ENCODE measurements at regions not wholly inside any gene's neighbourhood (a gene's known extent, or its start where the extent isn't known, plus 50 kb on each side); places are given as distances from the start of the nearest gene placed in this dataset.

DNA sequence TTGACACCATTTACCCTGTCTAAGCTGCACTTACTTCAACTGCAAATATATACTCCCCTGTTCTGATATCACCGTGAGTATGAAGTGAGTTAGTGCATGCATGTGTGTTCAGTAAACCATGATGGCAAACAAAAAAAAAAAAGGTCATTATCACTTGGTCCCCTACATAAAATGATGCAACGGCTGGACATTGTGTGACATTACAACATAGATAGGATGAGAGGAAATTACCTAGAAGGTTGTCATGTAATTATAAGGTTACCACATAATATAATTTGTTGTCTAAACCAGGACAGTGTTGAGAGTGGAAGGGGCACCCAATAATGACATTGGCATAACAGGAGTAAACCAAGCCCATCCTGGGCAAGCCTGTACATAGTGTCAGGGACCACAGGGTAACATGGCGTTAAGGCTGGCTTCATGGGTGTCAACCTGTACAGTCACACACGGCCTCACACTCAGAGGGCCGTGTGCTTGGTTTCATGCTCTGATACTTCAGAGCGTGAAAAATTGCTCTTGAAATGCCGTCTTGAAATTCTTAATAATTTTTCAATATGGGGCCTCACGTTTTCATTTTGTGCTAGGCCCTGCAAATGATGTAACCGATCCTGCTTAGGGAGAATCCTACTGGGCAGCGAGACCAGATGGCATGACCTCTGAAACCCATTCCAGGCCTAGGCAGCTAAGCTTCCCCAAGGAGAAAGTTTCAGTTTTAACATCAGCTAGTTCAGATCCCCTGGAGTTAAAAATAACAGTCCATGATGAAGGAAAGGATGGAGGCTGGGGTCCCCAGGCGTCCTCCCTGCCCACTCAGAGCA, 106.1 kb downstream of the AXIN2 start:
- DNase-seq (ENCODE audit: extremely low spot score, unreplicated experiment), result no peak
- Mint-ChIP-seq H3K9me3 (ENCODE audit: unreplicated experiment) (no peaks in the 10 kb centered on the region), H3K27ac (ENCODE audit: unreplicated experiment) (no peak overlapping the region), H3K4me3 (ENCODE audit: unreplicated experiment) (no peak overlapping the region), H3K4me1 (ENCODE audit: unreplicated experiment) (peaks cover 4% of the 10 kb centered on the region), H3K36me3 (ENCODE audit: unreplicated experiment) (no peaks in the 10 kb centered on the region), H3K27me3 (ENCODE audit: unreplicated experiment) (peaks cover 38% of the 10 kb centered on the region)
- TF ChIP-seq, protein P1, sequence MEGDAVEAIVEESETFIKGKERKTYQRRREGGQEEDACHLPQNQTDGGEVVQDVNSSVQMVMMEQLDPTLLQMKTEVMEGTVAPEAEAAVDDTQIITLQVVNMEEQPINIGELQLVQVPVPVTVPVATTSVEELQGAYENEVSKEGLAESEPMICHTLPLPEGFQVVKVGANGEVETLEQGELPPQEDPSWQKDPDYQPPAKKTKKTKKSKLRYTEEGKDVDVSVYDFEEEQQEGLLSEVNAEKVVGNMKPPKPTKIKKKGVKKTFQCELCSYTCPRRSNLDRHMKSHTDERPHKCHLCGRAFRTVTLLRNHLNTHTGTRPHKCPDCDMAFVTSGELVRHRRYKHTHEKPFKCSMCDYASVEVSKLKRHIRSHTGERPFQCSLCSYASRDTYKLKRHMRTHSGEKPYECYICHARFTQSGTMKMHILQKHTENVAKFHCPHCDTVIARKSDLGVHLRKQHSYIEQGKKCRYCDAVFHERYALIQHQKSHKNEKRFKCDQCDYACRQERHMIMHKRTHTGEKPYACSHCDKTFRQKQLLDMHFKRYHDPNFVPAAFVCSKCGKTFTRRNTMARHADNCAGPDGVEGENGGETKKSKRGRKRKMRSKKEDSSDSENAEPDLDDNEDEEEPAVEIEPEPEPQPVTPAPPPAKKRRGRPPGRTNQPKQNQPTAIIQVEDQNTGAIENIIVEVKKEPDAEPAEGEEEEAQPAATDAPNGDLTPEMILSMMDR (IDR thresholded peaks at IDR 0.05), result no peak

- H3K9me3 Mint-ChIP-seq (ENCODE audit: unreplicated experiment), result peaks cover 3% of the 10 kb centered on the region
- no peak overlapping the region for H3K27ac Mint-ChIP-seq (ENCODE audit: unreplicated experiment)
- peaks cover 34% of the 10 kb centered on the region for H3K27me3 Mint-ChIP-seq (ENCODE audit: unreplicated experiment)
- H3K4me1 Mint-ChIP-seq (ENCODE audit: unreplicated experiment), result peaks cover 4% of the 10 kb centered on the region
- TF ChIP-seq, protein P1 (IDR thresholded peaks at IDR 0.05), result no peak
- H3K4me3 Mint-ChIP-seq (ENCODE audit: unreplicated experiment), result no peak overlapping the region
- no peak for DNase-seq (ENCODE audit: extremely low spot score, unreplicated experiment)
- no peaks in the 10 kb centered on the region for H3K36me3 Mint-ChIP-seq (ENCODE audit: unreplicated experiment)
Observed at GRCh38 chr17:65453204-65453931, 108.1 kb downstream of the AXIN2 start.

DNA sequence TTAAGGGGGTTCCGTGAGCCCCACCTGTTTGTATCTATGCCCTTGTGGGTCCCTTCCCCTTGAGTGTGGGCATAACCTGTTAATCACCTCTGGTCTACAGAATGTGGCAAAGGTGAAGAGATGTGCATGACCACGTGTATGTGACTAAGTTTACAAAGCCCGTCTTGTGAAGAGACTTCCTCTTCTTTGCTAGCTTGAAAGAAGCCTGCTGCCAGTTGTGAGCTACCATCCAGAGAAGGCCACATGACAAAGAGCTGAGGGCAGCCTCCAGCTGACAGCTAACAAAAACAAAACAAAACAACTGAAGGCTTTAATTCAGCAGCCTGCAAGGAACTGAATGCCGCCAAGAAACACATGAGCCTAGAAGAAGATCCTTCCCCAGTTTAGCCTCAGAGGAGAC, 112.0 kb downstream of the AXIN2 start:
- TF ChIP-seq, protein P1 (IDR thresholded peaks at IDR 0.05), result no peak
- no peak overlapping the region for H3K27ac Mint-ChIP-seq (ENCODE audit: unreplicated experiment)
- H3K4me1 Mint-ChIP-seq (ENCODE audit: unreplicated experiment), result no peaks in the 10 kb centered on the region
- no peak overlapping the region for H3K4me3 Mint-ChIP-seq (ENCODE audit: unreplicated experiment)
- DNase-seq (ENCODE audit: extremely low spot score, unreplicated experiment), result no peak
- no peaks in the 10 kb centered on the region for H3K36me3 Mint-ChIP-seq (ENCODE audit: unreplicated experiment)
- peaks cover 3% of the 10 kb centered on the region for H3K9me3 Mint-ChIP-seq (ENCODE audit: unreplicated experiment)
- H3K27me3 Mint-ChIP-seq (ENCODE audit: unreplicated experiment), result peaks cover 45% of the 10 kb centered on the region

GRCh38 chr17:65447823-65448222, 113.6 kb downstream of the AXIN2 start:
- Mint-ChIP-seq H3K9me3 (ENCODE audit: unreplicated experiment) (peaks cover 3% of the 10 kb centered on the region), H3K4me3 (ENCODE audit: unreplicated experiment) (no peak overlapping the region), H3K36me3 (ENCODE audit: unreplicated experiment) (no peaks in the 10 kb centered on the region), H3K4me1 (ENCODE audit: unreplicated experiment) (no peaks in the 10 kb centered on the region), H3K27me3 (ENCODE audit: unreplicated experiment) (peaks cover 57% of the 10 kb centered on the region), H3K27ac (ENCODE audit: unreplicated experiment) (no peak overlapping the region)
- TF ChIP-seq, protein P1 (IDR thresholded peaks at IDR 0.05), result no peak
- DNase-seq (ENCODE audit: extremely low spot score, unreplicated experiment), result no peak

DNA sequence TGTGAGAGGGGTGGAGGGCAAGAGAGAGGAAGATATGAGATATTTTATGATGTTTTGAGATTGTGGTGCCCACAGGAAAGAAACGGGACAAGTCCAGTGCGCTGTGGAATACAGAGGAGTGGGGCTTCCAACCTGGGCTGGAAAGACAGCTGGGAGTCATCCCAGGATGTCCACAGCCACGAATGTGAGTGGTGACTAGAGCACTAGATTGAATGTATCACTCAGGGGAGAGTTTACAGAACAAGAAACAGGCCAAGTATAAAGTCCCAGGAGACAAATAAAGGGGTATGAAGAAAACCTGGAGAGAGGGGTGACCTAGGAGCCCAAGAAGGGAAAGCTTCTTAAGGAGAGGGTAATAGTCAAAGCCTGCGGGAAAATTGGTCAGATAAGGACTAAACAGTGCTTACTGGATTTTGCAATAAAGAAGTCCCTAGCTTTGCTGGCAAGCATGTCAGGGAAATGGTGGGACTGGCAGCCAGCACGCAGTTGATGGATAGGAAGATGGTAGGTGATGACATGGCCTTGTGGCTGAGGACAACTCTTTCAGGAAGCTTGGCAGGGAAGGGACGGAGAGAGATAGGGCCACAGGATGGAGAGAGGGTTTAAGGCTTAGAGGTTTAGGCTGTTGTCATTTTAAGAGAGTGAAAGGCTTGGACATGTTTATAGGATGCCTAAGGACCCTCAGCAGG, 114.5 kb downstream of the AXIN2 start:
- TF ChIP-seq, protein P1 (IDR thresholded peaks at IDR 0.05), result no peak
- H3K36me3 Mint-ChIP-seq (ENCODE audit: unreplicated experiment), result no peaks in the 10 kb centered on the region

More for the DNA sequence above, 114.5 kb downstream of the AXIN2 start:
- peaks cover 3% of the 10 kb centered on the region for H3K9me3 Mint-ChIP-seq (ENCODE audit: unreplicated experiment)
- no peak overlapping the region for H3K27ac Mint-ChIP-seq (ENCODE audit: unreplicated experiment)
- no peaks in the 10 kb centered on the region for H3K4me1 Mint-ChIP-seq (ENCODE audit: unreplicated experiment)
- peaks cover 60% of the 10 kb centered on the region for H3K27me3 Mint-ChIP-seq (ENCODE audit: unreplicated experiment)
- no peak overlapping the region for H3K4me3 Mint-ChIP-seq (ENCODE audit: unreplicated experiment)
- DNase-seq (ENCODE audit: extremely low spot score, unreplicated experiment), result no peak
